WTC11 (cell line): ENCODE measurements at regions not wholly inside any gene's neighbourhood (a gene's known extent, or its start where the extent isn't known, plus 50 kb on each side); places are given as distances from the start of the nearest gene placed in this dataset.

ENCODE experiments used
- ATAC-seq: fragments of 200-7000 bp; cut with Tn5 transposase; 2 replicates; pipeline ENCODE4 v1.10.0; 2021; ENCODE audit warnings: mild to moderate bottlenecking, moderate library complexity
- CTCF ChIA-PET: fragments of 300-600 bp; sonication (Branson Sonifier 250); formaldehyde crosslinking; loops from one replicate; lab custom pipeline; 2021; ENCODE audit warnings: antibody characterized with exemption; lab: Charles Lee
- POLR2A ChIA-PET: fragments of 350-600 bp; sonication (Branson Sonifier 250); formaldehyde crosslinking; loops from one replicate; lab custom pipeline; 2021; ENCODE audit warnings: antibody characterized with exemption; lab: Charles Lee
- DNase-seq: peaks from one replicate; pipeline ENCODE4 v3.0.0; 2021; ENCODE audit warnings: low spot score
- H3K27ac Mint-ChIP-seq: 2 replicates; pipeline ENCODE4 v1.8.0; 2021; ENCODE audit warnings: mixed read lengths
- H3K27me3 Mint-ChIP-seq: 2 replicates; pipeline ENCODE4 v1.8.0; 2021; ENCODE audit warnings: low read depth, mild to moderate bottlenecking, moderate library complexity, mixed read lengths
- H3K36me3 Mint-ChIP-seq: 2 replicates; pipeline ENCODE4 v1.8.0; 2021; ENCODE audit warnings: mixed read lengths
- H3K4me1 Mint-ChIP-seq: 2 replicates; pipeline ENCODE4 v1.8.0; 2022; ENCODE audit warnings: mixed read lengths
- H3K4me3 Mint-ChIP-seq: 2 replicates; pipeline ENCODE4 v1.8.0; 2021; ENCODE audit warnings: mild to moderate bottlenecking, moderate library complexity, mixed read lengths
- H3K9me3 Mint-ChIP-seq: 2 replicates; pipeline ENCODE4 v1.8.0; 2021; ENCODE audit warnings: mixed read lengths
- CTCF ChIP-seq: fragments of 200-600 bp; IDR thresholded peaks from 2 replicates; pipeline ENCODE4 v1.8.0; 2022; ENCODE audit warnings: antibody characterized with exemption
- EMX1 ChIP-seq: fragments of 250-450 bp; sonication (Bioruptor Pico); IDR thresholded peaks from 2 replicates; pipeline ENCODE4 v1.8.0; 2021; ENCODE audit warnings: mild to moderate bottlenecking
- GRHL2 ChIP-seq: fragments of 250-450 bp; sonication (Bioruptor Pico); IDR thresholded peaks from 2 replicates; pipeline ENCODE4 v1.8.0; 2022; ENCODE audit warnings: mild to moderate bottlenecking, moderate library complexity; ENCODE audit not compliant: insufficient replicate concordance, severe bottlenecking
- HMGXB4 ChIP-seq: sonication (generic); formaldehyde crosslinking; IDR thresholded peaks from 2 replicates; pipeline ENCODE4 v1.8.1; 2023; ENCODE audit warnings: mild to moderate bottlenecking, moderate library complexity, missing genetic modification reagents
- IRF1 ChIP-seq: sonication (generic); formaldehyde crosslinking; IDR thresholded peaks from 2 replicates; pipeline ENCODE4 v1.8.0; 2023; ENCODE audit warnings: missing genetic modification reagents
- KAT7 ChIP-seq: sonication (generic); formaldehyde crosslinking; IDR thresholded peaks from 2 replicates; pipeline ENCODE4 v1.8.1; 2023; ENCODE audit warnings: missing genetic modification reagents, mild to moderate bottlenecking, borderline replicate concordance
- MYBL2 ChIP-seq: sonication (generic); formaldehyde crosslinking; IDR thresholded peaks from 2 replicates; pipeline ENCODE4 v1.8.1; 2023; ENCODE audit warnings: mild to moderate bottlenecking, moderate library complexity, missing genetic modification reagents
- SMAD4 ChIP-seq: sonication (generic); formaldehyde crosslinking; IDR thresholded peaks from 2 replicates; pipeline ENCODE4 v1.8.0; 2022; ENCODE audit warnings: mild to moderate bottlenecking, missing genetic modification reagents
- TCF7 ChIP-seq: sonication (generic); formaldehyde crosslinking; IDR thresholded peaks from 2 replicates; pipeline ENCODE4 v1.8.0; 2022; ENCODE audit warnings: mild to moderate bottlenecking, low read depth, missing genetic modification reagents, moderate library complexity
- ZBTB21 ChIP-seq: sonication (generic); formaldehyde crosslinking; IDR thresholded peaks from 2 replicates; pipeline ENCODE4 v1.8.1; 2023; ENCODE audit warnings: mild to moderate bottlenecking, missing genetic modification reagents, borderline replicate concordance
- TF ChIP-seq, protein P1 (sequence below): sonication (generic); formaldehyde crosslinking; IDR thresholded peaks from 2 replicates; pipeline ENCODE4 v1.8.0; 2023; ENCODE audit warnings: missing genetic modification reagents, mild to moderate bottlenecking, borderline replicate concordance
- TF ChIP-seq, protein P2 (sequence below): sonication (generic); formaldehyde crosslinking; IDR thresholded peaks from 2 replicates; pipeline ENCODE4 v1.8.0; 2022; ENCODE audit warnings: mild to moderate bottlenecking, missing genetic modification reagents
- TF ChIP-seq, protein P3 (sequence below): fragments of 250-450 bp; sonication (Bioruptor Pico); IDR thresholded peaks from 2 replicates; pipeline ENCODE4 v1.9.0; 2021; ENCODE audit warnings: mild to moderate bottlenecking, borderline replicate concordance

DNA sequence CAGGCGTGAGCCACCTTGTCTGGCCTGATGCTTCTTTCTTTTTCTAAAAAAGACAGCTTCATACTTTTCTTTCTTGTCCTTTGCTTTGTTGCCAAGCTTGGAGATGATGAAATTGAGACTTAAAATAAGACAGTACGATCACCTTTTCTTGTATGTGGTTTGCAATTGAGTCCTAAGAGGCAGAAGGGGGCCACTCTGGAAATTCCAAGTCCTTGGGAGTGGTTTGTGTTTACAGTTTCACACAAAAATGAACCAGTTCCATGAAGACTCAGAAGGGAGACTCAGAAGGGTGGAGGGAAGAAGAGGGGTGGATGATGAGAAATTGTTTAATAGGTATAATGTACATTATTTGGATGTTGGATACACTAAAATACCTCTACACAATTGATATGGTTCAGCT is 70.7 kb upstream of the TNS3 start:
- Mint-ChIP-seq H3K4me3 (no peak overlapping the region), H3K9me3 (no peaks in the 10 kb centered on the region), H3K36me3 (no peaks in the 10 kb centered on the region), H3K27me3 (no peaks in the 10 kb centered on the region; the same call in 1 of the 2 replicates), H3K27ac (no peak overlapping the region), H3K4me1 (peaks cover 23% of the 10 kb centered on the region)
- CTCF ChIA-PET = interaction anchor here (0.7 kb wide), 1 partner anchor 12 kb away, joined by 4 read pairs; no protein-coding TSS in a partner anchor
- DNase-seq (no peak), ATAC-seq (no peak)
- TF ChIP-seq GRHL2 (CRISPR knock-in tag) = no peak
- TF ChIP-seq CTCF = no peak
- TF ChIP-seq, protein P1, sequence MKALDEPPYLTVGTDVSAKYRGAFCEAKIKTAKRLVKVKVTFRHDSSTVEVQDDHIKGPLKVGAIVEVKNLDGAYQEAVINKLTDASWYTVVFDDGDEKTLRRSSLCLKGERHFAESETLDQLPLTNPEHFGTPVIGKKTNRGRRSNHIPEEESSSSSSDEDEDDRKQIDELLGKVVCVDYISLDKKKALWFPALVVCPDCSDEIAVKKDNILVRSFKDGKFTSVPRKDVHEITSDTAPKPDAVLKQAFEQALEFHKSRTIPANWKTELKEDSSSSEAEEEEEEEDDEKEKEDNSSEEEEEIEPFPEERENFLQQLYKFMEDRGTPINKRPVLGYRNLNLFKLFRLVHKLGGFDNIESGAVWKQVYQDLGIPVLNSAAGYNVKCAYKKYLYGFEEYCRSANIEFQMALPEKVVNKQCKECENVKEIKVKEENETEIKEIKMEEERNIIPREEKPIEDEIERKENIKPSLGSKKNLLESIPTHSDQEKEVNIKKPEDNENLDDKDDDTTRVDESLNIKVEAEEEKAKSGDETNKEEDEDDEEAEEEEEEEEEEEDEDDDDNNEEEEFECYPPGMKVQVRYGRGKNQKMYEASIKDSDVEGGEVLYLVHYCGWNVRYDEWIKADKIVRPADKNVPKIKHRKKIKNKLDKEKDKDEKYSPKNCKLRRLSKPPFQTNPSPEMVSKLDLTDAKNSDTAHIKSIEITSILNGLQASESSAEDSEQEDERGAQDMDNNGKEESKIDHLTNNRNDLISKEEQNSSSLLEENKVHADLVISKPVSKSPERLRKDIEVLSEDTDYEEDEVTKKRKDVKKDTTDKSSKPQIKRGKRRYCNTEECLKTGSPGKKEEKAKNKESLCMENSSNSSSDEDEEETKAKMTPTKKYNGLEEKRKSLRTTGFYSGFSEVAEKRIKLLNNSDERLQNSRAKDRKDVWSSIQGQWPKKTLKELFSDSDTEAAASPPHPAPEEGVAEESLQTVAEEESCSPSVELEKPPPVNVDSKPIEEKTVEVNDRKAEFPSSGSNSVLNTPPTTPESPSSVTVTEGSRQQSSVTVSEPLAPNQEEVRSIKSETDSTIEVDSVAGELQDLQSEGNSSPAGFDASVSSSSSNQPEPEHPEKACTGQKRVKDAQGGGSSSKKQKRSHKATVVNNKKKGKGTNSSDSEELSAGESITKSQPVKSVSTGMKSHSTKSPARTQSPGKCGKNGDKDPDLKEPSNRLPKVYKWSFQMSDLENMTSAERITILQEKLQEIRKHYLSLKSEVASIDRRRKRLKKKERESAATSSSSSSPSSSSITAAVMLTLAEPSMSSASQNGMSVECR (CRISPR knock-in tag) = no peak
- no peak for TF ChIP-seq ZBTB21 (CRISPR knock-in tag)
- no peak for TF ChIP-seq SMAD4 (CRISPR knock-in tag)
- TF ChIP-seq, protein P2, sequence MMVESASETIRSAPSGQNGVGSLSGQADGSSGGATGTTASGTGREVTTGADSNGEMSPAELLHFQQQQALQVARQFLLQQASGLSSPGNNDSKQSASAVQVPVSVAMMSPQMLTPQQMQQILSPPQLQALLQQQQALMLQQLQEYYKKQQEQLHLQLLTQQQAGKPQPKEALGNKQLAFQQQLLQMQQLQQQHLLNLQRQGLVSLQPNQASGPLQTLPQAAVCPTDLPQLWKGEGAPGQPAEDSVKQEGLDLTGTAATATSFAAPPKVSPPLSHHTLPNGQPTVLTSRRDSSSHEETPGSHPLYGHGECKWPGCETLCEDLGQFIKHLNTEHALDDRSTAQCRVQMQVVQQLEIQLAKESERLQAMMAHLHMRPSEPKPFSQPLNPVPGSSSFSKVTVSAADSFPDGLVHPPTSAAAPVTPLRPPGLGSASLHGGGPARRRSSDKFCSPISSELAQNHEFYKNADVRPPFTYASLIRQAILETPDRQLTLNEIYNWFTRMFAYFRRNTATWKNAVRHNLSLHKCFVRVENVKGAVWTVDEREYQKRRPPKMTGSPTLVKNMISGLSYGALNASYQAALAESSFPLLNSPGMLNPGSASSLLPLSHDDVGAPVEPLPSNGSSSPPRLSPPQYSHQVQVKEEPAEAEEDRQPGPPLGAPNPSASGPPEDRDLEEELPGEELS (CRISPR knock-in tag) = no peak
- no peak for TF ChIP-seq KAT7 (CRISPR knock-in tag)
- TF ChIP-seq TCF7 (CRISPR knock-in tag) = no peak
- no peak for TF ChIP-seq IRF1 (CRISPR knock-in tag)
- TF ChIP-seq MYBL2 (CRISPR knock-in tag) = no peak
- TF ChIP-seq HMGXB4 = no peak
- TF ChIP-seq EMX1 (CRISPR knock-in tag) = no peak
- TF ChIP-seq, protein P3, sequence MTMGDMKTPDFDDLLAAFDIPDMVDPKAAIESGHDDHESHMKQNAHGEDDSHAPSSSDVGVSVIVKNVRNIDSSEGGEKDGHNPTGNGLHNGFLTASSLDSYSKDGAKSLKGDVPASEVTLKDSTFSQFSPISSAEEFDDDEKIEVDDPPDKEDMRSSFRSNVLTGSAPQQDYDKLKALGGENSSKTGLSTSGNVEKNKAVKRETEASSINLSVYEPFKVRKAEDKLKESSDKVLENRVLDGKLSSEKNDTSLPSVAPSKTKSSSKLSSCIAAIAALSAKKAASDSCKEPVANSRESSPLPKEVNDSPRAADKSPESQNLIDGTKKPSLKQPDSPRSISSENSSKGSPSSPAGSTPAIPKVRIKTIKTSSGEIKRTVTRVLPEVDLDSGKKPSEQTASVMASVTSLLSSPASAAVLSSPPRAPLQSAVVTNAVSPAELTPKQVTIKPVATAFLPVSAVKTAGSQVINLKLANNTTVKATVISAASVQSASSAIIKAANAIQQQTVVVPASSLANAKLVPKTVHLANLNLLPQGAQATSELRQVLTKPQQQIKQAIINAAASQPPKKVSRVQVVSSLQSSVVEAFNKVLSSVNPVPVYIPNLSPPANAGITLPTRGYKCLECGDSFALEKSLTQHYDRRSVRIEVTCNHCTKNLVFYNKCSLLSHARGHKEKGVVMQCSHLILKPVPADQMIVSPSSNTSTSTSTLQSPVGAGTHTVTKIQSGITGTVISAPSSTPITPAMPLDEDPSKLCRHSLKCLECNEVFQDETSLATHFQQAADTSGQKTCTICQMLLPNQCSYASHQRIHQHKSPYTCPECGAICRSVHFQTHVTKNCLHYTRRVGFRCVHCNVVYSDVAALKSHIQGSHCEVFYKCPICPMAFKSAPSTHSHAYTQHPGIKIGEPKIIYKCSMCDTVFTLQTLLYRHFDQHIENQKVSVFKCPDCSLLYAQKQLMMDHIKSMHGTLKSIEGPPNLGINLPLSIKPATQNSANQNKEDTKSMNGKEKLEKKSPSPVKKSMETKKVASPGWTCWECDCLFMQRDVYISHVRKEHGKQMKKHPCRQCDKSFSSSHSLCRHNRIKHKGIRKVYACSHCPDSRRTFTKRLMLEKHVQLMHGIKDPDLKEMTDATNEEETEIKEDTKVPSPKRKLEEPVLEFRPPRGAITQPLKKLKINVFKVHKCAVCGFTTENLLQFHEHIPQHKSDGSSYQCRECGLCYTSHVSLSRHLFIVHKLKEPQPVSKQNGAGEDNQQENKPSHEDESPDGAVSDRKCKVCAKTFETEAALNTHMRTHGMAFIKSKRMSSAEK (CRISPR knock-in tag) = no peak
- POLR2A ChIA-PET = no interaction called here
